B cell (primary cell): ENCODE measurements at regions not wholly inside any gene's neighbourhood (a gene's known extent, or its start where the extent isn't known, plus 50 kb on each side); places are given as distances from the start of the nearest gene placed in this dataset.

Source experiments
- ATAC-seq: fragments of 200-7000 bp; cut with Tn5 transposase; one replicate; pipeline ENCODE4 v1.10.0; 2021; ENCODE audit warnings: low read depth, mild to moderate bottlenecking, moderate number of reproducible peaks, moderate library complexity
- CTCF ChIA-PET: fragments of 350-600 bp; sonication (Branson Sonifier 250); formaldehyde crosslinking; loops from one replicate; lab custom pipeline; 2021; ENCODE audit warnings: antibody characterized with exemption, inconsistent platforms; lab: Charles Lee
- POLR2A ChIA-PET: fragments of 350-600 bp; sonication (Branson Sonifier 250); formaldehyde crosslinking; loops from one replicate; lab custom pipeline; 2021; ENCODE audit warnings: antibody characterized with exemption; lab: Charles Lee
- DNase-seq: peaks from one replicate; pipeline ENCODE4 v3.0.0; 2013
- H2AFZ ChIP-seq: 2 replicates; pipeline ENCODE4 v1.6.1; 2012; ENCODE audit warnings: mild to moderate bottlenecking, low read depth, low read length; ENCODE audit not compliant: insufficient read depth, poor library complexity, severe bottlenecking
- H3K27ac ChIP-seq, 2 donors: 1 replicate in 1 of 2; 2 replicates in 1 of 2; pipeline ENCODE4 v1.5.1; 2012 to 2013; ENCODE audit warnings: low read length in 2 of 2, mild to moderate bottlenecking in 2 of 2, moderate library complexity in 1 of 2
- H3K27me3 ChIP-seq, 4 experiments: fragments of 200-600 bp in 1 of 4; sonication (generic) in 1 of 4; replicated peaks in 1 of 4; 1 replicate in 2 of 4; 2 replicates in 2 of 4; pipeline versions ENCODE4 v1.6.1 to v1.7.0; 2013 to 2016; ENCODE audit warnings: low read length in 3 of 4, mild to moderate bottlenecking in 2 of 4, mixed read lengths in 1 of 4, moderate library complexity in 1 of 4; ENCODE audit not compliant: insufficient read depth in 4 of 4, control insufficient read depth in 3 of 4; ENCODE audit errors: control extremely low read depth in 1 of 4
- H3K36me3 ChIP-seq, 2 experiments: replicated peaks in 1 of 2; 1 replicate in 1 of 2; 2 replicates in 1 of 2; pipeline versions ENCODE4 v1.6.1 to v1.7.1; 2013; ENCODE audit warnings: low read length in 1 of 2; ENCODE audit not compliant: insufficient read depth in 2 of 2, control insufficient read depth in 1 of 2; ENCODE audit errors: control extremely low read depth in 1 of 2, extremely low read depth in 1 of 2
- H3K4me1 ChIP-seq, 2 donors: fragments of 200-600 bp in 1 of 2; sonication (generic) in 1 of 2; 1 replicate in 1 of 2; 2 replicates in 1 of 2; pipeline versions ENCODE4 v1.5.1 to v1.6.1; 2013 to 2017; ENCODE audit warnings: low read length in 2 of 2; ENCODE audit not compliant: control insufficient read depth in 2 of 2, insufficient read depth in 2 of 2
- H3K4me2 ChIP-seq: replicated peaks from 2 replicates; pipeline ENCODE3; 2012; ENCODE audit warnings: mild to moderate bottlenecking, low read depth, low read length; ENCODE audit not compliant: poor library complexity, severe bottlenecking
- H3K4me3 ChIP-seq, 5 experiments: fragments of 200-600 bp in 1 of 5; sonication (generic) in 1 of 5; 1 replicate in 3 of 5; 2 replicates in 2 of 5; pipeline versions ENCODE4 v1.5.1 to v1.7.0; 2011 to 2016; ENCODE audit warnings: low read length in 4 of 5, mild to moderate bottlenecking in 4 of 5, low read depth in 2 of 5, control low read depth in 1 of 5, moderate library complexity in 1 of 5; ENCODE audit not compliant: insufficient read depth in 1 of 5; ENCODE audit errors: control extremely low read depth in 1 of 5, extremely low read depth in 1 of 5
- H3K79me2 ChIP-seq: fragments of 200-600 bp; sonication (generic); one replicate; pipeline ENCODE4 v1.6.0; 2016; ENCODE audit warnings: low read length; ENCODE audit not compliant: control insufficient read depth, insufficient read depth
- H3K9ac ChIP-seq: fragments of 200-600 bp; sonication (generic); 2 replicates; pipeline ENCODE4 v1.6.1; 2017; ENCODE audit warnings: mild to moderate bottlenecking, low read length, moderate library complexity
- H3K9me3 ChIP-seq, 3 donors: one replicate each; pipeline versions ENCODE4 v1.6.1 to v1.7.1; 2013; ENCODE audit warnings: low read length in 2 of 3; ENCODE audit not compliant: control insufficient read depth in 2 of 3, insufficient read depth in 1 of 3; ENCODE audit errors: control extremely low read depth in 1 of 3
- H4K20me1 ChIP-seq: 2 replicates; pipeline ENCODE4 v1.6.0; 2012; ENCODE audit warnings: mild to moderate bottlenecking, low read length; ENCODE audit not compliant: insufficient read depth, control insufficient read depth, poor library complexity, severe bottlenecking
- H3K27ac Mint-ChIP-seq: one replicate; pipeline ENCODE4 v1.8.0; 2021; ENCODE audit warnings: mixed read lengths
- H3K27me3 Mint-ChIP-seq: one replicate; pipeline ENCODE4 v1.8.0; 2021; ENCODE audit warnings: mixed read lengths
- H3K4me1 Mint-ChIP-seq: one replicate; pipeline ENCODE4 v1.8.0; 2021; ENCODE audit warnings: mixed read lengths
- H3K4me3 Mint-ChIP-seq: one replicate; pipeline ENCODE4 v1.8.0; 2021; ENCODE audit warnings: mixed read lengths
- H3K9me3 Mint-ChIP-seq: one replicate; pipeline ENCODE4 v1.8.0; 2022; ENCODE audit warnings: mixed read lengths; ENCODE audit not compliant: insufficient read depth
- EZH2 ChIP-seq: IDR thresholded peaks from 2 replicates; pipeline ENCODE4 v1.6.1; 2012; ENCODE audit warnings: borderline replicate concordance, low read depth, mild to moderate bottlenecking, moderate library complexity, low read length; ENCODE audit not compliant: insufficient read depth, poor library complexity, severe bottlenecking
- WGBS: methylation state at CpG from one replicate; pipeline ENCODE4 v1.1.5; 2013; ENCODE audit warnings: missing lambda C conversion rate; ENCODE audit not compliant: insufficient coverage; 5-methylcytosine and 5-hydroxymethylcytosine counted together
- intact Hi-C: fragments of 100-400 bp; cut with micrococcal nuclease; formaldehyde crosslinking; loops from one replicate; pipeline ENCODE4 v1.10.0; 2022
- TF ChIP-seq, protein P1 (sequence below): fragments of 200-600 bp; IDR thresholded peaks from one replicate; pipeline ENCODE4 v1.8.0; 2022; ENCODE audit warnings: antibody characterized with exemption, mild to moderate bottlenecking

GRCh38 chr18:75529394-75529793, 101.9 kb upstream of the SMIM21 start:
- Histone ChIP-seq H3K9me3 (no peaks in the 10 kb centered on the region), H3K4me1 (no peaks in the 10 kb centered on the region), H3K79me2 (no peaks in the 10 kb centered on the region), H3K4me2 (no peak overlapping the region), H3K4me3 (no peak overlapping the region), H3K27me3 (no peaks in the 10 kb centered on the region), H2AFZ (no peak overlapping the region), H3K36me3 (no peaks in the 10 kb centered on the region), H3K9ac (no peak overlapping the region), H4K20me1 (no peaks in the 10 kb centered on the region), H3K27ac (no peak overlapping the region)
- ChIA-PET CTCF (no interaction called here), POLR2A (no interaction called here)
- DNase-seq (no peak), ATAC-seq (no peak)
- no peak for TF ChIP-seq EZH2
- TF ChIP-seq, protein P1, sequence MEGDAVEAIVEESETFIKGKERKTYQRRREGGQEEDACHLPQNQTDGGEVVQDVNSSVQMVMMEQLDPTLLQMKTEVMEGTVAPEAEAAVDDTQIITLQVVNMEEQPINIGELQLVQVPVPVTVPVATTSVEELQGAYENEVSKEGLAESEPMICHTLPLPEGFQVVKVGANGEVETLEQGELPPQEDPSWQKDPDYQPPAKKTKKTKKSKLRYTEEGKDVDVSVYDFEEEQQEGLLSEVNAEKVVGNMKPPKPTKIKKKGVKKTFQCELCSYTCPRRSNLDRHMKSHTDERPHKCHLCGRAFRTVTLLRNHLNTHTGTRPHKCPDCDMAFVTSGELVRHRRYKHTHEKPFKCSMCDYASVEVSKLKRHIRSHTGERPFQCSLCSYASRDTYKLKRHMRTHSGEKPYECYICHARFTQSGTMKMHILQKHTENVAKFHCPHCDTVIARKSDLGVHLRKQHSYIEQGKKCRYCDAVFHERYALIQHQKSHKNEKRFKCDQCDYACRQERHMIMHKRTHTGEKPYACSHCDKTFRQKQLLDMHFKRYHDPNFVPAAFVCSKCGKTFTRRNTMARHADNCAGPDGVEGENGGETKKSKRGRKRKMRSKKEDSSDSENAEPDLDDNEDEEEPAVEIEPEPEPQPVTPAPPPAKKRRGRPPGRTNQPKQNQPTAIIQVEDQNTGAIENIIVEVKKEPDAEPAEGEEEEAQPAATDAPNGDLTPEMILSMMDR, result no peak
- WGBS, result 91% methylated on average over 5 of the region's 8 CpGs
- no peaks in the 10 kb centered on the region for H3K9me3 Mint-ChIP-seq
- H3K4me1 Mint-ChIP-seq, result no peaks in the 10 kb centered on the region
- intact Hi-C loops, result no loop called here
- no peak overlapping the region for H3K27ac Mint-ChIP-seq
- H3K27me3 Mint-ChIP-seq, result no peaks in the 10 kb centered on the region
- no peak overlapping the region for H3K4me3 Mint-ChIP-seq

- intact Hi-C loops, result no loop called here
- ATAC-seq, result no peak
- Mint-ChIP-seq H3K4me3 (no peak overlapping the region), H3K9me3 (no peaks in the 10 kb centered on the region), H3K27ac (no peak overlapping the region), H3K27me3 (no peaks in the 10 kb centered on the region), H3K4me1 (no peaks in the 10 kb centered on the region)
- Histone ChIP-seq H3K27me3 (no peaks in the 10 kb centered on the region), H4K20me1 (no peaks in the 10 kb centered on the region), H3K9ac (no peak overlapping the region), H3K27ac (no peak overlapping the region), H3K79me2 (no peaks in the 10 kb centered on the region), H3K4me3 (no peak overlapping the region), H2AFZ (no peak overlapping the region), H3K4me2 (no peak overlapping the region), H3K4me1 (no peaks in the 10 kb centered on the region), H3K9me3 (no peaks in the 10 kb centered on the region), H3K36me3 (no peaks in the 10 kb centered on the region)
- POLR2A ChIA-PET, result no interaction called here
- WGBS, result 93% methylated on average over 1 of the region's 6 CpGs
- DNase-seq, result no peak
- CTCF ChIA-PET, result no interaction called here
- TF ChIP-seq, protein P1, result no peak
- TF ChIP-seq EZH2, result no peak
Measured at GRCh38 chr18:75527848-75528685, 100.6 kb upstream of the SMIM21 start.
